ENCODE measurements at regions not wholly inside any gene's neighbourhood (a gene's known extent, or its start where the extent isn't known, plus 50 kb on each side); places are given as distances from the start of the nearest gene placed in this dataset.

- POLR2A ChIA-PET: no interaction called here
- no peaks in the 10 kb centered on the region for H3K36me3 ChIP-seq (ENCODE audit: control insufficient read depth in 2 of 2, insufficient read depth in 2 of 2, low read length in 1 of 2)
- no peaks in the 10 kb centered on the region for H3K27me3 ChIP-seq (replicated peaks in 1 of 2; ENCODE audit: control insufficient read depth in 2 of 2, insufficient read depth in 2 of 2, low read length in 1 of 2)
- DNase-seq (ENCODE audit: low read depth, low spot score) (no peak), ATAC-seq (no peak), FAIRE-seq (no peak)
- intact Hi-C loops (cut with micrococcal nuclease; ENCODE audit: unreplicated experiment) (no loop called here), in situ Hi-C loops (cut with MboI) (no loop called here)
- CTCF ChIA-PET: no interaction called here
- H3K79me2 ChIP-seq (ENCODE audit: control insufficient read depth, insufficient read depth, low read length): no peaks in the 10 kb centered on the region
- no TSS peak for BruUV-seq (replicated peaks)
- no peaks in the 10 kb centered on the region; the same call in 1 of the 3 replicates for H3K9me3 ChIP-seq (replicated peaks; ENCODE audit: control insufficient read depth, insufficient read depth, low read length)
- TF ChIP-seq SUPT20H (IDR thresholded peaks at IDR 0.05; ENCODE audit: borderline replicate concordance, control insufficient read depth, low read depth, low read length): no peak
- no peak for TF ChIP-seq NFXL1 (IDR thresholded peaks at IDR 0.05; ENCODE audit: borderline replicate concordance)
- TF ChIP-seq YBX1 (IDR thresholded peaks at IDR 0.05): no peak
- TF ChIP-seq, protein P1, sequence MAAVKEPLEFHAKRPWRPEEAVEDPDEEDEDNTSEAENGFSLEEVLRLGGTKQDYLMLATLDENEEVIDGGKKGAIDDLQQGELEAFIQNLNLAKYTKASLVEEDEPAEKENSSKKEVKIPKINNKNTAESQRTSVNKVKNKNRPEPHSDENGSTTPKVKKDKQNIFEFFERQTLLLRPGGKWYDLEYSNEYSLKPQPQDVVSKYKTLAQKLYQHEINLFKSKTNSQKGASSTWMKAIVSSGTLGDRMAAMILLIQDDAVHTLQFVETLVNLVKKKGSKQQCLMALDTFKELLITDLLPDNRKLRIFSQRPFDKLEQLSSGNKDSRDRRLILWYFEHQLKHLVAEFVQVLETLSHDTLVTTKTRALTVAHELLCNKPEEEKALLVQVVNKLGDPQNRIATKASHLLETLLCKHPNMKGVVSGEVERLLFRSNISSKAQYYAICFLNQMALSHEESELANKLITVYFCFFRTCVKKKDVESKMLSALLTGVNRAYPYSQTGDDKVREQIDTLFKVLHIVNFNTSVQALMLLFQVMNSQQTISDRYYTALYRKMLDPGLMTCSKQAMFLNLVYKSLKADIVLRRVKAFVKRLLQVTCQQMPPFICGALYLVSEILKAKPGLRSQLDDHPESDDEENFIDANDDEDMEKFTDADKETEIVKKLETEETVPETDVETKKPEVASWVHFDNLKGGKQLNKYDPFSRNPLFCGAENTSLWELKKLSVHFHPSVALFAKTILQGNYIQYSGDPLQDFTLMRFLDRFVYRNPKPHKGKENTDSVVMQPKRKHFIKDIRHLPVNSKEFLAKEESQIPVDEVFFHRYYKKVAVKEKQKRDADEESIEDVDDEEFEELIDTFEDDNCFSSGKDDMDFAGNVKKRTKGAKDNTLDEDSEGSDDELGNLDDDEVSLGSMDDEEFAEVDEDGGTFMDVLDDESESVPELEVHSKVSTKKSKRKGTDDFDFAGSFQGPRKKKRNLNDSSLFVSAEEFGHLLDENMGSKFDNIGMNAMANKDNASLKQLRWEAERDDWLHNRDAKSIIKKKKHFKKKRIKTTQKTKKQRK (IDR thresholded peaks at IDR 0.05; ENCODE audit: low read depth, low read length): no peak
- no peak overlapping the region for H3K9ac ChIP-seq (ENCODE audit: control insufficient read depth, insufficient read depth, low read length)
- H3K4me3 ChIP-seq: no peak overlapping the region
- no peak overlapping the region for H2AFZ ChIP-seq (ENCODE audit: control insufficient read depth, low read depth, low read length)
- H4K20me1 ChIP-seq (ENCODE audit: control insufficient read depth, insufficient read depth): no peaks in the 10 kb centered on the region; the same call in 1 of the 2 replicates
- no peak overlapping the region for H3K4me2 ChIP-seq (ENCODE audit: control insufficient read depth, insufficient read depth)
- SMC1A ChIA-PET (ENCODE audit: uncharacterized antibody, unreplicated experiment): no interaction called here
- no peaks in the 10 kb centered on the region for H3K4me1 ChIP-seq (ENCODE audit: control insufficient read depth, insufficient read depth, low read length)
- no peak overlapping the region for H3K27ac ChIP-seq (ENCODE audit: control insufficient read depth, insufficient read depth)
- RAD21 ChIA-PET (ENCODE audit: unreplicated experiment): no interaction called here
Measured at GRCh38 chr1:193318347-193318746, 131.9 kb upstream of the B3GALT2 start.
